OCI-LY1 (cell line): ENCODE measurements at regions not wholly inside any gene's neighbourhood (a gene's known extent, or its start where the extent isn't known, plus 50 kb on each side); places are given as distances from the start of the nearest gene placed in this dataset.

Experiments
- EZH2 ChIP-seq: fragments of 200-600 bp; sonication (generic), shearing (Covaris generic); IDR thresholded peaks from 2 replicates; pipeline ENCODE4 v1.8.0; 2017; ENCODE audit warnings: borderline replicate concordance, mixed run types, mild to moderate bottlenecking, antibody characterized with exemption, low read length, moderate library complexity, mixed read lengths
- TF ChIP-seq, protein P1 (sequence below): fragments of 200-600 bp; sonication (generic), shearing (Covaris generic); IDR thresholded peaks from 2 replicates; pipeline ENCODE4 v1.5.1; 2017; ENCODE audit warnings: mild to moderate bottlenecking, antibody characterized with exemption, low read length, moderate library complexity, mixed read lengths

DNA sequence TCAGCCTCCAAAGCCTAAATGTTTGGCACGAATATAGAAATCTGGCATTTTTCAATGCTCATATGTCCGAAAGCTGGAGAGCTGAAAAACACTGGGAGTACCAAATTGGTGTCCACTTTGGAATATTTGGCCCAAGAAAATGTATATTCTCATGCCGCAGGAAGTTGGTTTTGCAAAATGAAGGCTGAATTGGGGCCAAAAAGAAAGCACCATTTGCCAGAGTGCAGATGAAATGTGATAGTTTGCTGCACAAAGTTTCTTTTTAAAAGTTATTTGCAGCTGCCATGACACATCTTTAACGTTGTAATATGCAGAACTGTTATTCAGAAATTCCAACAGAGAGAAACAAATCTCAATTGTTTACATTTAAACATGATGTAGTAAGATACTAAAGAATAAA, 124.2 kb upstream of the LYPLAL1 start:
- no peak for TF ChIP-seq EZH2
- TF ChIP-seq, protein P1, sequence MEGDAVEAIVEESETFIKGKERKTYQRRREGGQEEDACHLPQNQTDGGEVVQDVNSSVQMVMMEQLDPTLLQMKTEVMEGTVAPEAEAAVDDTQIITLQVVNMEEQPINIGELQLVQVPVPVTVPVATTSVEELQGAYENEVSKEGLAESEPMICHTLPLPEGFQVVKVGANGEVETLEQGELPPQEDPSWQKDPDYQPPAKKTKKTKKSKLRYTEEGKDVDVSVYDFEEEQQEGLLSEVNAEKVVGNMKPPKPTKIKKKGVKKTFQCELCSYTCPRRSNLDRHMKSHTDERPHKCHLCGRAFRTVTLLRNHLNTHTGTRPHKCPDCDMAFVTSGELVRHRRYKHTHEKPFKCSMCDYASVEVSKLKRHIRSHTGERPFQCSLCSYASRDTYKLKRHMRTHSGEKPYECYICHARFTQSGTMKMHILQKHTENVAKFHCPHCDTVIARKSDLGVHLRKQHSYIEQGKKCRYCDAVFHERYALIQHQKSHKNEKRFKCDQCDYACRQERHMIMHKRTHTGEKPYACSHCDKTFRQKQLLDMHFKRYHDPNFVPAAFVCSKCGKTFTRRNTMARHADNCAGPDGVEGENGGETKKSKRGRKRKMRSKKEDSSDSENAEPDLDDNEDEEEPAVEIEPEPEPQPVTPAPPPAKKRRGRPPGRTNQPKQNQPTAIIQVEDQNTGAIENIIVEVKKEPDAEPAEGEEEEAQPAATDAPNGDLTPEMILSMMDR = no peak
